Thyroid gland (tissue), 4 donors: ENCODE measurements at regions not wholly inside any gene's neighbourhood (a gene's known extent, or its start where the extent isn't known, plus 50 kb on each side); places are given as distances from the start of the nearest gene placed in this dataset.

Experiments
- DNase-seq, 2 donors: peaks; one replicate each; pipeline ENCODE4 v3.0.0-alpha.2; 2019
- H3K27ac ChIP-seq, 3 donors: fragments of 200-600 bp; sonication (generic); 1 replicate in 2 of 3; 2 replicates in 1 of 3; pipeline ENCODE4 v1.5.1; 2016 to 2019; ENCODE audit warnings: mild to moderate bottlenecking in 1 of 3, moderate library complexity in 1 of 3
- H3K27me3 ChIP-seq: fragments of 200-600 bp; sonication (generic); one replicate; pipeline ENCODE4 v1.5.1; 2019
- H3K36me3 ChIP-seq, 2 donors: fragments of 200-600 bp; sonication (generic); one replicate each; pipeline ENCODE4 v1.5.1; 2016 to 2019
- H3K4me1 ChIP-seq, 2 donors: fragments of 200-600 bp; sonication (generic); one replicate each; pipeline ENCODE4 v1.5.1; 2017 to 2019
- H3K4me3 ChIP-seq, 3 donors: fragments of 200-600 bp; sonication (generic); replicated peaks in 1 of 3; 1 replicate in 2 of 3; 2 replicates in 1 of 3; pipeline ENCODE4 v1.5.1; 2016; ENCODE audit warnings: mild to moderate bottlenecking in 1 of 3
- H3K9me3 ChIP-seq: fragments of 200-600 bp; sonication (generic); one replicate; pipeline ENCODE4 v1.5.1; 2017
- POLR2A ChIP-seq, 2 donors: fragments of 450-650 bp; IDR thresholded peaks; one replicate each; pipeline ENCODE4 v1.6.1; 2017; ENCODE audit warnings: antibody characterized with exemption in 2 of 2, mild to moderate bottlenecking in 2 of 2, moderate library complexity in 1 of 2
- WGBS, 2 donors: methylation state at CpG; one replicate each; pipeline ENCODE4 v1.1.5; 2017; 5-methylcytosine and 5-hydroxymethylcytosine counted together
- intact Hi-C: fragments of 100-400 bp; cut with DNase I; formaldehyde crosslinking; loops from one replicate; pipeline ENCODE4 v1.15.1; 2023
- TF ChIP-seq, protein P1 (sequence below), 6 experiments: fragments of 200-600 bp in 3 of 6; fragments of 450-650 bp in 3 of 6; sonication (generic) in 3 of 6; IDR thresholded peaks; one replicate each; pipeline ENCODE4 v1.5.1; 2016 to 2019; ENCODE audit warnings: antibody characterized with exemption in 6 of 6, mild to moderate bottlenecking in 2 of 6, inconsistent platforms in 1 of 6, moderate library complexity in 1 of 6

DNA sequence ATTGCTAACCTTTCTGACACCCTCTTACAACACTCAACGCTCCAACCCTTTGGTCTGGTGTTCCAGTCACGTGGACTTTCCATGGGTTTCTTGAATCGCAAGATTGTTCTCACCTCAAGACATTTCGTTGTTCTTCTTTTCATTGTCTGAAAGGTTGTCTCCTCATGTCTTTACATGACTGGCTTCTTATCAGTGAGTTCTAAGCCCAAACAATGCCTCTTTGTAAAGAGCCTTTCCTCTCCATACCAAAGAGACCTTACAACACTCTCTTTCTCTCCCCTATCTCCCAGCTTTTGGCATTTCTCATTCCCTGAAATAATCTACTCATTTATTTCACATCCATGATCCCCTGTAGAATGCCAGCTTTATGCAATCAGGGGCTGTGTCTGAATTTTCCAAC, 1144.8 kb downstream of the AACS start:
- H3K27me3 ChIP-seq = no peaks in the 10 kb centered on the region
- H3K4me3 ChIP-seq = no peak overlapping the region
- no peaks in the 10 kb centered on the region for H3K4me1 ChIP-seq
- H3K36me3 ChIP-seq = no peaks in the 10 kb centered on the region
- TF ChIP-seq, protein P1, sequence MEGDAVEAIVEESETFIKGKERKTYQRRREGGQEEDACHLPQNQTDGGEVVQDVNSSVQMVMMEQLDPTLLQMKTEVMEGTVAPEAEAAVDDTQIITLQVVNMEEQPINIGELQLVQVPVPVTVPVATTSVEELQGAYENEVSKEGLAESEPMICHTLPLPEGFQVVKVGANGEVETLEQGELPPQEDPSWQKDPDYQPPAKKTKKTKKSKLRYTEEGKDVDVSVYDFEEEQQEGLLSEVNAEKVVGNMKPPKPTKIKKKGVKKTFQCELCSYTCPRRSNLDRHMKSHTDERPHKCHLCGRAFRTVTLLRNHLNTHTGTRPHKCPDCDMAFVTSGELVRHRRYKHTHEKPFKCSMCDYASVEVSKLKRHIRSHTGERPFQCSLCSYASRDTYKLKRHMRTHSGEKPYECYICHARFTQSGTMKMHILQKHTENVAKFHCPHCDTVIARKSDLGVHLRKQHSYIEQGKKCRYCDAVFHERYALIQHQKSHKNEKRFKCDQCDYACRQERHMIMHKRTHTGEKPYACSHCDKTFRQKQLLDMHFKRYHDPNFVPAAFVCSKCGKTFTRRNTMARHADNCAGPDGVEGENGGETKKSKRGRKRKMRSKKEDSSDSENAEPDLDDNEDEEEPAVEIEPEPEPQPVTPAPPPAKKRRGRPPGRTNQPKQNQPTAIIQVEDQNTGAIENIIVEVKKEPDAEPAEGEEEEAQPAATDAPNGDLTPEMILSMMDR (IDR thresholded peaks at IDR 0.05) = no peak
- no peak for TF ChIP-seq POLR2A (IDR thresholded peaks at IDR 0.05)
- intact Hi-C loops = no loop called here
- no peaks in the 10 kb centered on the region for H3K9me3 ChIP-seq
- no peak overlapping the region for H3K27ac ChIP-seq
- no peak for DNase-seq
- WGBS, 2 donors = 56 to 63% methylated on average over 4 of the region's 4 CpGs

DNA sequence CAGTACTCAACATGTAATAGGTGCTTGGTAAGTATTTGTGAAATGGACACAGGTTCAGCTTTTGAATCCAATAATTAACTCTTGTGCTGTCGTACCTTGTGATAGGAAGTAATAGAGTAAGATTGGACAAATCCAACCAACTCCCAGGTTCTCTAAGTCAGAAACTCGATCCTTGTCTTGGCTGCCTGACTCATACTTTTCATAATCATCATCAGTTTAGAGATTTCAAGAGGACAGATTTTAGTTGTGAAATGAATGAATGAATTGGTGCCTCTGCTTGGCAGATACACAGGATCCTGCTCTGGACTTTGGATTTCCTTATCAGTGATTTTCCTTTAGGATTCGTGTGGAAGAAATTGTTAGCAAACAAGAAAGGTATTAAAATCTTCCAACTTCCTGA, 1145.2 kb downstream of the AACS start:
- intact Hi-C loops = no loop called here
- WGBS, 2 donors = 72 to 86% methylated on average over 3 of the region's 3 CpGs

DNA sequence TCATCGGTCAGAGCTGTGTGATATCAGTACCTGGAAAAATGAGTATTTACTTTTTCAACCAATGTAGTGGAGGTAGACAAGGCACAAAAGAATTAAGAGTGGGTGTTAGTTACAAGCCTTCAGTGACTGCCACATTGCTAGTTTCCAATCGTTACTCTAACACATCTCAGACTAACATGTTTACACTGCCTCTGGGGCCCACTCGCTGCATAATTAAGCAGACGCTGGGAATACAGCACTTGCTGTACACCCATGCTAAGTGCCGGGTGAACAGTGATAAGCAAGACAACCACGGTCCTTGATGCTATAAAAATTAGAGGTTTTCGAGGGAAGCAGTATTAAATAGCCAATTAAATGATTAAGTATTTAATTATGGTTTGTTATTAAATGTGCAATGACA, 1147.6 kb downstream of the AACS start:
- TF ChIP-seq POLR2A (IDR thresholded peaks at IDR 0.05) = no peak
- TF ChIP-seq, protein P1 (IDR thresholded peaks at IDR 0.05) = no peak
- intact Hi-C loops = no loop called here
- H3K4me1 ChIP-seq = no peaks in the 10 kb centered on the region
- H3K27me3 ChIP-seq = no peaks in the 10 kb centered on the region
- H3K27ac ChIP-seq = no peak overlapping the region
- DNase-seq = no peak
- no peak overlapping the region for H3K4me3 ChIP-seq
- 55 to 57% methylated on average over 7 of the region's 7 CpGs for WGBS, 2 donors
- H3K36me3 ChIP-seq = no peaks in the 10 kb centered on the region
- no peaks in the 10 kb centered on the region for H3K9me3 ChIP-seq

More for the DNA sequence above, 1145.2 kb downstream of the AACS start:
- no peaks in the 10 kb centered on the region for H3K27me3 ChIP-seq
- H3K9me3 ChIP-seq = no peaks in the 10 kb centered on the region
- H3K27ac ChIP-seq = no peak overlapping the region
- H3K36me3 ChIP-seq = no peaks in the 10 kb centered on the region
- no peak for DNase-seq
- no peak overlapping the region for H3K4me3 ChIP-seq
- TF ChIP-seq, protein P1 (IDR thresholded peaks at IDR 0.05) = no peak
- no peak for TF ChIP-seq POLR2A (IDR thresholded peaks at IDR 0.05)
- H3K4me1 ChIP-seq = no peaks in the 10 kb centered on the region

DNA sequence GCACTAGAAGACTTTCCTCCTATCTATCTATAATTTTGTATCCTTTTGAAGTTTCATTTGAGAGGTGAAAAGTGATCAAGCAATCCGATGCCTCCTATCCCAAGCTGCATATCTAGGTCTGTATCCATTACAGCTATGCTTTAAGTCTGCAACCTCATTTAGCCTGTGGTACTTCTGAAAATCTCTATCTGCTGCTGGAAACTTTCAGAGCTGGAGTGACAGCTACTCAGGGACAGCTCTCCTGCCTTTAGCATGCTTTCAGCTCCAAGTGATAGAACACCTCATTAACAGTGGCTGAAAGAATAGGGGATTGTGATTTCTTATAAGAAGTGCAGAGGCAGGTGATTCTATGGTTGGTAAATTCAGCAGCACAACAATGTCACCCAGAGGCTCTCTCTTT, 1153.5 kb downstream of the AACS start:
- intact Hi-C loops = no loop called here
- H3K27me3 ChIP-seq = no peaks in the 10 kb centered on the region
- no peak overlapping the region for H3K4me3 ChIP-seq
- H3K9me3 ChIP-seq = no peaks in the 10 kb centered on the region
- DNase-seq = no peak
- 86 to 91% methylated on average over 1 of the region's 1 CpG for WGBS, 2 donors
- H3K27ac ChIP-seq = no peak overlapping the region
- TF ChIP-seq POLR2A (IDR thresholded peaks at IDR 0.05) = no peak
- TF ChIP-seq, protein P1 (IDR thresholded peaks at IDR 0.05) = no peak
- no peaks in the 10 kb centered on the region for H3K36me3 ChIP-seq
- H3K4me1 ChIP-seq = no peaks in the 10 kb centered on the region

DNA sequence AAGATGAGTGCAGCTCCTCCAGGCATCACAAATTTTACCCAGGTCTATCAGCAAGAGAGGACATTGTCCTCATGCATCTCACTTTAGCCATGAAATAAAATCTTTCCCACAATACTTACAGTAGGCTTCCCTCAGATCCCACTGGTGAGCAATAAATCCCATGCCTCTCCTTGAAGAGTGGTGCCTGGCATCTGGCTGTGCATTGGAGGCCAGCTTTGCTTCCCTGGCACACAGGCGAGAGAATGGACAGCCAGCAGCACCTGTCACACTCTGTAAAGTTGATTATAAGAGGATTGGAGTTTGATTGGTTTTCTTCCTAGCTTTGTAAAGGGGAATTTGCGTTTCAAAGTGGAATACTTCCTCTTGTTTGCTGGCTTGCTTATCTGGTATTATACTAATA, 1153.9 kb downstream of the AACS start:
- Histone ChIP-seq H3K4me3 (no peak overlapping the region), H3K27me3 (no peaks in the 10 kb centered on the region), H3K9me3 (no peaks in the 10 kb centered on the region), H3K27ac (no peak overlapping the region), H3K4me1 (no peaks in the 10 kb centered on the region), H3K36me3 (no peaks in the 10 kb centered on the region)
- no peak for DNase-seq
- intact Hi-C loops = no loop called here
- 48 to 69% methylated on average over 2 of the region's 2 CpGs for WGBS, 2 donors
- TF ChIP-seq, protein P1 (IDR thresholded peaks at IDR 0.05) = no peak
- TF ChIP-seq POLR2A (IDR thresholded peaks at IDR 0.05) = no peak
